Tibial artery (tissue), 4 donors: ENCODE measurements at regions not wholly inside any gene's neighbourhood (a gene's known extent, or its start where the extent isn't known, plus 50 kb on each side); places are given as distances from the start of the nearest gene placed in this dataset.

Experiments used
- DNase-seq, 2 donors: peaks; one replicate each; pipeline ENCODE4 v3.0.0-alpha.2; 2019
- H3K27ac ChIP-seq, 2 donors: fragments of 200-600 bp; sonication (generic) in 1 of 2; 1 replicate in 1 of 2; 2 replicates in 1 of 2; pipeline ENCODE4 v1.5.1; 2018 to 2019; ENCODE audit warnings: mild to moderate bottlenecking in 1 of 2
- H3K27me3 ChIP-seq, 2 donors: fragments of 200-600 bp; sonication (generic) in 1 of 2; one replicate each; pipeline versions ENCODE4 v1.5.1 to v1.6.0; 2016 to 2019
- H3K36me3 ChIP-seq, 3 donors: fragments of 200-600 bp; sonication (generic) in 2 of 3; one replicate each; pipeline ENCODE4 v1.5.1; 2016 to 2019; ENCODE audit warnings: mild to moderate bottlenecking in 2 of 3
- H3K4me1 ChIP-seq, 4 donors: fragments of 200-600 bp; sonication (generic) in 2 of 4; 1 replicate in 3 of 4; 2 replicates in 1 of 4; pipeline ENCODE4 v1.5.1; 2016 to 2019
- H3K4me3 ChIP-seq, 2 donors: fragments of 200-600 bp; sonication (generic) in 1 of 2; 1 replicate in 1 of 2; 2 replicates in 1 of 2; pipeline ENCODE4 v1.5.1; 2018 to 2019; ENCODE audit warnings: mild to moderate bottlenecking in 2 of 2
- H3K9me3 ChIP-seq, 3 donors: fragments of 200-600 bp; sonication (generic) in 1 of 3; one replicate each; pipeline ENCODE4 v1.5.1; 2016 to 2019
- CTCF ChIP-seq, 2 experiments: fragments of 200-600 bp in 1 of 2; fragments of 450-650 bp in 1 of 2; IDR thresholded peaks; one replicate each; pipeline ENCODE4 v1.5.1; 2017 to 2019; ENCODE audit warnings: antibody characterized with exemption in 2 of 2, mild to moderate bottlenecking in 1 of 2, moderate library complexity in 1 of 2
- intact Hi-C: fragments of 100-400 bp; cut with DNase I; formaldehyde crosslinking; loops from one replicate; pipeline ENCODE4 v1.15.0; 2023; ENCODE audit warnings: low total_unique reads

GRCh38 chr16:14322186-14322585 lies 251.1 kb downstream of the MRTFB start:
- Histone ChIP-seq H3K4me1 (peaks cover 0 to 39% (median 11%) of the 10 kb centered on the region in 4 donors), H3K27ac (no peak overlapping the region), H3K27me3 (no peaks in the 10 kb centered on the region), H3K9me3 (no peaks in the 10 kb centered on the region), H3K36me3 (peaks cover 4 to 7% (median 6%) of the 10 kb centered on the region in 3 donors), H3K4me3 (no peak overlapping the region)
- TF ChIP-seq CTCF (IDR thresholded peaks at IDR 0.05), result no peak
- no peak for DNase-seq
- intact Hi-C loops, result no loop called here

GRCh38 chr16:14321542-14321941 lies 250.4 kb downstream of the MRTFB start:
- H3K4me3 ChIP-seq, result no peak overlapping the region
- intact Hi-C loops, result no loop called here
- no peak for DNase-seq
- peaks cover 0 to 6% (median under 1%) of the 10 kb centered on the region in 3 donors for H3K36me3 ChIP-seq
- H3K4me1 ChIP-seq, result peaks cover 0 to 41% (median 12%) of the 10 kb centered on the region in 4 donors
- no peak for TF ChIP-seq CTCF (IDR thresholded peaks at IDR 0.05)
- H3K27me3 ChIP-seq, result no peaks in the 10 kb centered on the region
- no peaks in the 10 kb centered on the region for H3K9me3 ChIP-seq
- no peak overlapping the region for H3K27ac ChIP-seq

GRCh38 chr16:14320406-14320805 lies 249.3 kb downstream of the MRTFB start:
- Histone ChIP-seq H3K4me1 (peaks cover 0 to 33% (median 11%) of the 10 kb centered on the region in 4 donors), H3K27me3 (no peaks in the 10 kb centered on the region), H3K36me3 (no peaks in the 10 kb centered on the region), H3K27ac (no peak overlapping the region), H3K4me3 (no peak overlapping the region), H3K9me3 (no peaks in the 10 kb centered on the region)
- no peak for DNase-seq
- no peak for TF ChIP-seq CTCF (IDR thresholded peaks at IDR 0.05)
- intact Hi-C loops, result no loop called here
